WTC11 (cell line): ENCODE measurements at regions not wholly inside any gene's neighbourhood (a gene's known extent, or its start where the extent isn't known, plus 50 kb on each side); places are given as distances from the start of the nearest gene placed in this dataset.

Experiments
- ZNF232 ChIP-seq: sonication (generic); formaldehyde crosslinking; IDR thresholded peaks from 2 replicates; pipeline ENCODE4 v1.8.0; 2022; ENCODE audit warnings: mild to moderate bottlenecking, missing genetic modification reagents
- ZNF416 ChIP-seq: fragments of 250-450 bp; sonication (Bioruptor Pico); IDR thresholded peaks from 2 replicates; pipeline ENCODE4 v1.9.0; 2021; ENCODE audit warnings: mild to moderate bottlenecking, inconsistent platforms
- TF ChIP-seq, protein P1 (sequence below): sonication (generic); formaldehyde crosslinking; IDR thresholded peaks from 2 replicates; pipeline ENCODE4 v1.8.1; 2022; ENCODE audit warnings: mild to moderate bottlenecking, missing genetic modification reagents, moderate library complexity, borderline replicate concordance
- TF ChIP-seq, protein P2 (sequence below): sonication (generic); formaldehyde crosslinking; IDR thresholded peaks from 2 replicates; pipeline ENCODE4 v1.8.0; 2023; ENCODE audit warnings: mild to moderate bottlenecking, missing genetic modification reagents
- TF ChIP-seq, protein P3 (sequence below): fragments of 200-600 bp; IDR thresholded peaks from 2 replicates; pipeline ENCODE4 v1.8.0; 2022; ENCODE audit warnings: antibody characterized with exemption
- TF ChIP-seq, protein P4 (sequence below): sonication (generic); formaldehyde crosslinking; IDR thresholded peaks from 2 replicates; pipeline ENCODE4 v1.8.1; 2023; ENCODE audit warnings: mild to moderate bottlenecking, missing genetic modification reagents, moderate library complexity

DNA sequence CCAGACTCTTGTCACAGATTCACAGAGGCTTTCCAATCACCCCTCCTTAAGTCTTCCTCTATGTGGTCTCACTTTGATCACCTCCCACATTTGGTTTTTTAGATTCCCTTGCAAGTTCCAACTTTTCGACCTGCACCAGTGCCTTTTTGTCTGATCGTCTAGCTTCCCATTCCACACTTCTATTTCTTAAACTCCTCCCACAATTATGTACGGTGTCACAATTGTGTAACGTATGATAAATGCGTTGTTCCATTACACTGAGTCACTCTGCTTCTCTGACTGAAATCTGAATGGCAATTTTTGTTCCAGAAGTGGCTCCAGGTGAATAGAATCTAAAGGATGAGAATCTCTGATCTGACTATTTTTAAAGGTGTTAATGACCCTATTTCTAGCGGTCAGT lies 320.1 kb downstream of the LMX1A start:
- no peak for TF ChIP-seq ZNF416 (CRISPR knock-in tag)
- TF ChIP-seq, protein P1, sequence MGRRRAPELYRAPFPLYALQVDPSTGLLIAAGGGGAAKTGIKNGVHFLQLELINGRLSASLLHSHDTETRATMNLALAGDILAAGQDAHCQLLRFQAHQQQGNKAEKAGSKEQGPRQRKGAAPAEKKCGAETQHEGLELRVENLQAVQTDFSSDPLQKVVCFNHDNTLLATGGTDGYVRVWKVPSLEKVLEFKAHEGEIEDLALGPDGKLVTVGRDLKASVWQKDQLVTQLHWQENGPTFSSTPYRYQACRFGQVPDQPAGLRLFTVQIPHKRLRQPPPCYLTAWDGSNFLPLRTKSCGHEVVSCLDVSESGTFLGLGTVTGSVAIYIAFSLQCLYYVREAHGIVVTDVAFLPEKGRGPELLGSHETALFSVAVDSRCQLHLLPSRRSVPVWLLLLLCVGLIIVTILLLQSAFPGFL (CRISPR knock-in tag): no peak
- TF ChIP-seq, protein P2, sequence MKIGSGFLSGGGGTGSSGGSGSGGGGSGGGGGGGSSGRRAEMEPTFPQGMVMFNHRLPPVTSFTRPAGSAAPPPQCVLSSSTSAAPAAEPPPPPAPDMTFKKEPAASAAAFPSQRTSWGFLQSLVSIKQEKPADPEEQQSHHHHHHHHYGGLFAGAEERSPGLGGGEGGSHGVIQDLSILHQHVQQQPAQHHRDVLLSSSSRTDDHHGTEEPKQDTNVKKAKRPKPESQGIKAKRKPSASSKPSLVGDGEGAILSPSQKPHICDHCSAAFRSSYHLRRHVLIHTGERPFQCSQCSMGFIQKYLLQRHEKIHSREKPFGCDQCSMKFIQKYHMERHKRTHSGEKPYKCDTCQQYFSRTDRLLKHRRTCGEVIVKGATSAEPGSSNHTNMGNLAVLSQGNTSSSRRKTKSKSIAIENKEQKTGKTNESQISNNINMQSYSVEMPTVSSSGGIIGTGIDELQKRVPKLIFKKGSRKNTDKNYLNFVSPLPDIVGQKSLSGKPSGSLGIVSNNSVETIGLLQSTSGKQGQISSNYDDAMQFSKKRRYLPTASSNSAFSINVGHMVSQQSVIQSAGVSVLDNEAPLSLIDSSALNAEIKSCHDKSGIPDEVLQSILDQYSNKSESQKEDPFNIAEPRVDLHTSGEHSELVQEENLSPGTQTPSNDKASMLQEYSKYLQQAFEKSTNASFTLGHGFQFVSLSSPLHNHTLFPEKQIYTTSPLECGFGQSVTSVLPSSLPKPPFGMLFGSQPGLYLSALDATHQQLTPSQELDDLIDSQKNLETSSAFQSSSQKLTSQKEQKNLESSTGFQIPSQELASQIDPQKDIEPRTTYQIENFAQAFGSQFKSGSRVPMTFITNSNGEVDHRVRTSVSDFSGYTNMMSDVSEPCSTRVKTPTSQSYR (CRISPR knock-in tag): no peak
- TF ChIP-seq ZNF232 (CRISPR knock-in tag): no peak
- TF ChIP-seq, protein P3, sequence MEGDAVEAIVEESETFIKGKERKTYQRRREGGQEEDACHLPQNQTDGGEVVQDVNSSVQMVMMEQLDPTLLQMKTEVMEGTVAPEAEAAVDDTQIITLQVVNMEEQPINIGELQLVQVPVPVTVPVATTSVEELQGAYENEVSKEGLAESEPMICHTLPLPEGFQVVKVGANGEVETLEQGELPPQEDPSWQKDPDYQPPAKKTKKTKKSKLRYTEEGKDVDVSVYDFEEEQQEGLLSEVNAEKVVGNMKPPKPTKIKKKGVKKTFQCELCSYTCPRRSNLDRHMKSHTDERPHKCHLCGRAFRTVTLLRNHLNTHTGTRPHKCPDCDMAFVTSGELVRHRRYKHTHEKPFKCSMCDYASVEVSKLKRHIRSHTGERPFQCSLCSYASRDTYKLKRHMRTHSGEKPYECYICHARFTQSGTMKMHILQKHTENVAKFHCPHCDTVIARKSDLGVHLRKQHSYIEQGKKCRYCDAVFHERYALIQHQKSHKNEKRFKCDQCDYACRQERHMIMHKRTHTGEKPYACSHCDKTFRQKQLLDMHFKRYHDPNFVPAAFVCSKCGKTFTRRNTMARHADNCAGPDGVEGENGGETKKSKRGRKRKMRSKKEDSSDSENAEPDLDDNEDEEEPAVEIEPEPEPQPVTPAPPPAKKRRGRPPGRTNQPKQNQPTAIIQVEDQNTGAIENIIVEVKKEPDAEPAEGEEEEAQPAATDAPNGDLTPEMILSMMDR: no peak
- TF ChIP-seq, protein P4, sequence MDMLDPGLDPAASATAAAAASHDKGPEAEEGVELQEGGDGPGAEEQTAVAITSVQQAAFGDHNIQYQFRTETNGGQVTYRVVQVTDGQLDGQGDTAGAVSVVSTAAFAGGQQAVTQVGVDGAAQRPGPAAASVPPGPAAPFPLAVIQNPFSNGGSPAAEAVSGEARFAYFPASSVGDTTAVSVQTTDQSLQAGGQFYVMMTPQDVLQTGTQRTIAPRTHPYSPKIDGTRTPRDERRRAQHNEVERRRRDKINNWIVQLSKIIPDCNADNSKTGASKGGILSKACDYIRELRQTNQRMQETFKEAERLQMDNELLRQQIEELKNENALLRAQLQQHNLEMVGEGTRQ (CRISPR knock-in tag): no peak
